ENCODE measurements at regions not wholly inside any gene's neighbourhood (a gene's known extent, or its start where the extent isn't known, plus 50 kb on each side); places are given as distances from the start of the nearest gene placed in this dataset.

DNA sequence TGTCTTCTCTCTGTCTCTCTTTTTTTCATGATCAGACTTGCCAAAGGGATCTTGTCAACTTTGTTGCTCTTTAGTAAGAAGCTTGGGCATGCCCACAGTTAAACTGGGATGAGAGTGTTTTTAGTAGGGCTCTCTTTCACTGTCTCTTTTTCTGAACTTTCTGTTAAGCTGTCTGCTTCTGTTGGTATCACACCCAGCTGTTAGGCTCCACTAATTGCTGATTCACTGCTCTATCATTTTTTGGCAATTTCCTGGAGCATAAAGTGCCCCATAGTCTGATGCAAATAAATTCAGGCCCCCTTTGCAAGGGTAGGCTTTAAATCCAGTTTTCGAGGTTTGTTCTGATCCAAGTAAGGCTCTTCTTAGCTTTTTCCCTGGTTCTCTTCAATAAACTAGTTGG lies 360.4 kb upstream of the ADAMTS9 start:
- no peaks in the 10 kb centered on the region for H3K4me1 Mint-ChIP-seq (ENCODE audit: unreplicated experiment)
- no peak for DNase-seq (ENCODE audit: extremely low spot score, unreplicated experiment)
- H3K36me3 Mint-ChIP-seq (ENCODE audit: unreplicated experiment): no peaks in the 10 kb centered on the region
- H3K27me3 Mint-ChIP-seq (ENCODE audit: unreplicated experiment): no peaks in the 10 kb centered on the region
- TF ChIP-seq, protein P1, sequence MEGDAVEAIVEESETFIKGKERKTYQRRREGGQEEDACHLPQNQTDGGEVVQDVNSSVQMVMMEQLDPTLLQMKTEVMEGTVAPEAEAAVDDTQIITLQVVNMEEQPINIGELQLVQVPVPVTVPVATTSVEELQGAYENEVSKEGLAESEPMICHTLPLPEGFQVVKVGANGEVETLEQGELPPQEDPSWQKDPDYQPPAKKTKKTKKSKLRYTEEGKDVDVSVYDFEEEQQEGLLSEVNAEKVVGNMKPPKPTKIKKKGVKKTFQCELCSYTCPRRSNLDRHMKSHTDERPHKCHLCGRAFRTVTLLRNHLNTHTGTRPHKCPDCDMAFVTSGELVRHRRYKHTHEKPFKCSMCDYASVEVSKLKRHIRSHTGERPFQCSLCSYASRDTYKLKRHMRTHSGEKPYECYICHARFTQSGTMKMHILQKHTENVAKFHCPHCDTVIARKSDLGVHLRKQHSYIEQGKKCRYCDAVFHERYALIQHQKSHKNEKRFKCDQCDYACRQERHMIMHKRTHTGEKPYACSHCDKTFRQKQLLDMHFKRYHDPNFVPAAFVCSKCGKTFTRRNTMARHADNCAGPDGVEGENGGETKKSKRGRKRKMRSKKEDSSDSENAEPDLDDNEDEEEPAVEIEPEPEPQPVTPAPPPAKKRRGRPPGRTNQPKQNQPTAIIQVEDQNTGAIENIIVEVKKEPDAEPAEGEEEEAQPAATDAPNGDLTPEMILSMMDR (IDR thresholded peaks at IDR 0.05): no peak
- H3K4me3 Mint-ChIP-seq (ENCODE audit: unreplicated experiment): no peak overlapping the region
- peaks cover 7% of the 10 kb centered on the region for H3K9me3 Mint-ChIP-seq (ENCODE audit: unreplicated experiment)
- no peak overlapping the region for H3K27ac Mint-ChIP-seq (ENCODE audit: unreplicated experiment)

DNA sequence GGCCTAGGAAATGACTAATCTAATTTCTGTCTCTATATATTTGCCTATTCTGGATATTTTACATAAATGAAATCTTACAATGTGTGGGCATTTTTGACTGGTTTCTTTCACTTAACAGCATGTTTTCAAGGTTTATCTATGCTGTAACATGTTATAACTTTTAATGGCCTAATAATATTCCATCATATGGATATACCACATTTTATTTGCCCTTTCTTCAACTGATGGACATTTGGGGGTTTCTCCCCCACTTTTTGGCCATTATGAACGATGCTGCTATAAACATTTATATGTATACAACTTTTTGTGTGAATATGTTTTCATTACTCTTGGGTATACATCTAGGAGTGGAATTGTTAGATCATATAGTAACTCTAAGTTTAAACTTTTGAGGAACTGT lies 357.3 kb upstream of the ADAMTS9 start:
- Mint-ChIP-seq H3K27ac (ENCODE audit: unreplicated experiment) (no peak overlapping the region), H3K9me3 (ENCODE audit: unreplicated experiment) (peaks cover 7% of the 10 kb centered on the region), H3K27me3 (ENCODE audit: unreplicated experiment) (no peaks in the 10 kb centered on the region), H3K4me3 (ENCODE audit: unreplicated experiment) (no peak overlapping the region), H3K4me1 (ENCODE audit: unreplicated experiment) (no peaks in the 10 kb centered on the region), H3K36me3 (ENCODE audit: unreplicated experiment) (no peaks in the 10 kb centered on the region)
- no peak for DNase-seq (ENCODE audit: extremely low spot score, unreplicated experiment)
- TF ChIP-seq, protein P1 (IDR thresholded peaks at IDR 0.05): no peak

DNA sequence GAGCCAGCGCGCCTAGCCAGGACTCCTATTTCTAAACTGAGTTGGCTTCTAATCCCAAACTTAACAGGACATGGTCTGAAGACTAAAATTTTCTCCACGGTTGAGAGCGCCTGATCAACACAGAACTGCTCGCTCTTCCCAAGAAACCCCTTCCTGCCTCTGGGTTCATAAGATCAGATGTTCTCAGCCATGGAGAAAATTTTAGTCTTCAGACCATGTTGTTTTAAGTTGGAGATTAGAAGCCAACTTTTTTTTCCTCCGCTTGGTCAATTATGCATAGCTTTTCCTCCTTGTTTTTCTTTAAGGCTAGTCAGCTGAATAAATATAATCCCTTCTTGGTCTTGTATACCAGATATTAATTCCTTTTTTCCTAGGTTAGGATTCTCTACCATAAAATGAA lies 356.6 kb upstream of the ADAMTS9 start:
- no peaks in the 10 kb centered on the region for H3K36me3 Mint-ChIP-seq (ENCODE audit: unreplicated experiment)
- DNase-seq (ENCODE audit: extremely low spot score, unreplicated experiment): no peak
- TF ChIP-seq, protein P1 (IDR thresholded peaks at IDR 0.05): no peak
- H3K4me1 Mint-ChIP-seq (ENCODE audit: unreplicated experiment): no peaks in the 10 kb centered on the region
- no peak overlapping the region for H3K27ac Mint-ChIP-seq (ENCODE audit: unreplicated experiment)
- H3K9me3 Mint-ChIP-seq (ENCODE audit: unreplicated experiment): peaks cover 7% of the 10 kb centered on the region
- H3K27me3 Mint-ChIP-seq (ENCODE audit: unreplicated experiment): no peaks in the 10 kb centered on the region
- H3K4me3 Mint-ChIP-seq (ENCODE audit: unreplicated experiment): no peak overlapping the region

DNA sequence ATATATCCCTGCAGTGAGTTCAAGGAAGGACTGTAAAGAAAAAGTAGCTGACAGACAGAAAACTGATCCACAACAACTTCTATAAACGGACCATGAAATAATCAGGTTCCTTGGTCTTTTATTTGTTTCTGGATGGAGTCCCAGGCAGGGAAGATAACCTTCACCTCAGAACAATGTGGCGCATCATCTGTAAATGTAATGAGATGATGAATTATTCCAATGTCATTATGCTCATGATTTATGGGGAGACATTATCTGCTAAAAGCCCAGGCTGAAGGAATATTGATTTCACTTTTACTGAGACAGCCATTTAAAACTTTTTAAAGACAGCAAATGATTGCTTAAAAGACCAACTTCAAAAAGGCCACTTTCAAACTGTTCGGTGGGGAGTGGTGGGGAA lies 354.9 kb upstream of the ADAMTS9 start:
- H3K4me3 Mint-ChIP-seq (ENCODE audit: unreplicated experiment): no peak overlapping the region
- no peak for DNase-seq (ENCODE audit: extremely low spot score, unreplicated experiment)
- no peak overlapping the region for H3K27ac Mint-ChIP-seq (ENCODE audit: unreplicated experiment)
- H3K36me3 Mint-ChIP-seq (ENCODE audit: unreplicated experiment): no peaks in the 10 kb centered on the region
- TF ChIP-seq, protein P1 (IDR thresholded peaks at IDR 0.05): no peak
- no peaks in the 10 kb centered on the region for H3K27me3 Mint-ChIP-seq (ENCODE audit: unreplicated experiment)
- no peaks in the 10 kb centered on the region for H3K4me1 Mint-ChIP-seq (ENCODE audit: unreplicated experiment)
- peaks cover 7% of the 10 kb centered on the region for H3K9me3 Mint-ChIP-seq (ENCODE audit: unreplicated experiment)

DNA sequence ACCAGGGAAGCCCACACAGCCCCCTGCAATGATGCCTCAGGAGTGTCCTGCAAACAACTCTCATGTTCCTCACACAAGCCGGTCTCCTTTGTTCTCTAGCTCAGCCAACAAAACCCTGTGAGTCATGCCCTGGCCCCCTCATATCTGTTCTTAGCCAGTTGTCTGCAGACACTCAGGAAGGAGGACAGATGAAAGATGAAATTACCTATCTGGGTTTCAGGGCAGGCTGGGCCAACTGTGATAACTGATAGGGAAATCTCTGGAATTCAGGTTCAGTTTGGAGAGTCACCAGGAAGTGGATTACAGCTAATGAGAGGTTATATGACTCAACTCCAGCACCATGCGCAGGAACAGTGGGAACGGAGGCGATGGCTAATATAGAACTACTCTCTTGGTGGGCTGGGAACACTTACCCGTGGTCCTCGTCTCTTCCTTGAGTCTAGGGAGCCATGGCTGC lies 352.0 kb upstream of the ADAMTS9 start:
- TF ChIP-seq, protein P1 (IDR thresholded peaks at IDR 0.05): no peak
- Mint-ChIP-seq H3K36me3 (ENCODE audit: unreplicated experiment) (no peaks in the 10 kb centered on the region), H3K4me3 (ENCODE audit: unreplicated experiment) (no peak overlapping the region), H3K27me3 (ENCODE audit: unreplicated experiment) (no peaks in the 10 kb centered on the region), H3K4me1 (ENCODE audit: unreplicated experiment) (peaks cover 4% of the 10 kb centered on the region), H3K27ac (ENCODE audit: unreplicated experiment) (no peak overlapping the region), H3K9me3 (ENCODE audit: unreplicated experiment) (no peaks in the 10 kb centered on the region)
- DNase-seq (ENCODE audit: extremely low spot score, unreplicated experiment): no peak

Data from osteocyte (in vitro differentiated cells).